Naive thymus-derived CD4-positive, alpha-beta T cell (primary cell): ENCODE measurements at regions not wholly inside any gene's neighbourhood (a gene's known extent, or its start where the extent isn't known, plus 50 kb on each side); places are given as distances from the start of the nearest gene placed in this dataset.
"Not testable (repeated sequence)": the region's sequence is repeated elsewhere in the genome, so short reads cannot be mapped to it uniquely, and the experiment has no call there.

ENCODE experiments used
- ATAC-seq: fragments of 150-1000 bp; cut with Tn5 transposase; 2 replicates; pipeline ENCODE4 v1.10.0; 2021; ENCODE audit warnings: mild to moderate bottlenecking, moderate library complexity
- CTCF ChIA-PET: fragments of 350-600 bp; sonication (Branson Sonifier 250); formaldehyde crosslinking; loops from one replicate; lab custom pipeline; 2021; ENCODE audit warnings: antibody characterized with exemption; lab: Charles Lee
- POLR2A ChIA-PET: fragments of 350-600 bp; sonication (Branson Sonifier 250); formaldehyde crosslinking; loops from one replicate; lab custom pipeline; 2021; ENCODE audit warnings: antibody characterized with exemption, inconsistent platforms; lab: Charles Lee
- DNase-seq, 9 donors: peaks; one replicate each; pipeline versions ENCODE4 v3.0.0 to v3.0.0-alpha.2; 2020 to 2022; ENCODE audit warnings: mixed read lengths in 1 of 9
- H3K27ac ChIP-seq: one replicate; pipeline ENCODE4 v1.7.0; 2013; ENCODE audit warnings: mild to moderate bottlenecking, low read depth, low read length, moderate library complexity
- H3K27me3 ChIP-seq, 2 donors: one replicate each; pipeline ENCODE4 v1.7.0; 2013; ENCODE audit warnings: low read length in 2 of 2, mild to moderate bottlenecking in 2 of 2, moderate library complexity in 2 of 2; ENCODE audit not compliant: control insufficient read depth in 2 of 2, insufficient read depth in 2 of 2
- H3K36me3 ChIP-seq, 3 experiments: 1 replicate in 2 of 3; 2 replicates in 1 of 3; pipeline ENCODE4 v1.7.0; 2013; ENCODE audit warnings: low read length in 3 of 3, mild to moderate bottlenecking in 3 of 3, moderate library complexity in 1 of 3; ENCODE audit not compliant: insufficient read depth in 3 of 3, control insufficient read depth in 2 of 3
- H3K4me1 ChIP-seq, 2 donors: one replicate each; pipeline ENCODE4 v1.7.0; 2013; ENCODE audit warnings: low read length in 2 of 2, mild to moderate bottlenecking in 2 of 2, moderate library complexity in 1 of 2; ENCODE audit not compliant: control insufficient read depth in 2 of 2, insufficient read depth in 2 of 2
- H3K4me3 ChIP-seq: 2 replicates; pipeline ENCODE4 v1.7.0; 2013; ENCODE audit warnings: mild to moderate bottlenecking, low read length
- H3K9me3 ChIP-seq, 3 experiments: 1 replicate in 2 of 3; 2 replicates in 1 of 3; pipeline ENCODE4 v1.7.0; 2013; ENCODE audit warnings: low read length in 3 of 3; ENCODE audit not compliant: control insufficient read depth in 2 of 3
- H3K27ac Mint-ChIP-seq, 9 donors: one replicate each; pipeline ENCODE4 v1.8.0; 2020 to 2022; ENCODE audit warnings: mixed read lengths in 9 of 9, mild to moderate bottlenecking in 8 of 9, moderate library complexity in 5 of 9, inconsistent platforms in 2 of 9
- H3K27me3 Mint-ChIP-seq, 5 donors: one replicate each; pipeline ENCODE4 v1.8.0; 2021 to 2022; ENCODE audit warnings: mixed read lengths in 5 of 5, mild to moderate bottlenecking in 1 of 5
- H3K36me3 Mint-ChIP-seq, 5 donors: one replicate each; pipeline ENCODE4 v1.8.0; 2020 to 2022; ENCODE audit warnings: mixed read lengths in 5 of 5, mild to moderate bottlenecking in 3 of 5, inconsistent platforms in 1 of 5
- H3K4me1 Mint-ChIP-seq, 7 donors: one replicate each; pipeline ENCODE4 v1.8.0; 2020 to 2022; ENCODE audit warnings: mixed read lengths in 7 of 7, mild to moderate bottlenecking in 3 of 7, inconsistent platforms in 1 of 7
- H3K4me3 Mint-ChIP-seq, 10 donors: one replicate each; pipeline ENCODE4 v1.8.0; 2020 to 2022; ENCODE audit warnings: mild to moderate bottlenecking in 10 of 10, mixed read lengths in 10 of 10, moderate library complexity in 6 of 10, inconsistent platforms in 2 of 10
- H3K9me3 Mint-ChIP-seq, 11 donors: one replicate each; pipeline ENCODE4 v1.8.0; 2020 to 2022; ENCODE audit warnings: mixed read lengths in 11 of 11, mild to moderate bottlenecking in 4 of 11, inconsistent platforms in 1 of 11, moderate library complexity in 1 of 11
- intact Hi-C, 2 donors: fragments of 100-400 bp; cut with micrococcal nuclease; formaldehyde crosslinking; loops; one replicate each; pipeline ENCODE4 v1.15.1; 2023

- Mint-ChIP-seq H3K9me3 (peaks cover 0 to 9% (median 3%) of the 10 kb centered on the region in 11 donors), H3K4me1 (no peaks in the 10 kb centered on the region), H3K27ac (no peak overlapping the region), H3K36me3 (peaks cover 0 to 7% (median 2%) of the 10 kb centered on the region in 5 donors), H3K27me3 (peaks cover 0 to 2% (median 0%) of the 10 kb centered on the region in 5 donors), H3K4me3 (no peak overlapping the region)
- Histone ChIP-seq H3K4me3 (no peak overlapping the region), H3K36me3 (no peaks in the 10 kb centered on the region), H3K4me1 (no peaks in the 10 kb centered on the region), H3K9me3 (no peaks in the 10 kb centered on the region), H3K27me3 (no peaks in the 10 kb centered on the region), H3K27ac (no peak overlapping the region)
- ATAC-seq (no peak), DNase-seq (no peak)
- intact Hi-C loops: no loop called here
- ChIA-PET POLR2A (no interaction called here), CTCF (no interaction called here)
Measured at GRCh38 chr4:148540622-148541326, 98.6 kb upstream of the NR3C2 start.

- H3K27me3 ChIP-seq: no peaks in the 10 kb centered on the region
- no peak for DNase-seq
- H3K27ac Mint-ChIP-seq: no peak overlapping the region
- ATAC-seq: no peak
- H3K9me3 Mint-ChIP-seq: peaks cover 4 to 21% (median 12%) of the 10 kb centered on the region in 11 donors
- no peak overlapping the region for H3K4me3 Mint-ChIP-seq
- intact Hi-C loops: no loop called here
- no peaks in the 10 kb centered on the region for H3K4me1 Mint-ChIP-seq
- no peaks in the 10 kb centered on the region for H3K27me3 Mint-ChIP-seq
- H3K36me3 Mint-ChIP-seq: peaks cover 0 to 13% (median 5%) of the 10 kb centered on the region in 5 donors
- ChIA-PET CTCF (no interaction called here), POLR2A (no interaction called here)
- no peak overlapping the region for H3K4me3 ChIP-seq
- no peaks in the 10 kb centered on the region for H3K36me3 ChIP-seq
- H3K4me1 ChIP-seq: no peaks in the 10 kb centered on the region
- peaks cover 0 to 5% (median 0%) of the 10 kb centered on the region in 3 experiments for H3K9me3 ChIP-seq
- no peak overlapping the region for H3K27ac ChIP-seq
Measured at GRCh38 chr4:148539387-148539786, 97.2 kb upstream of the NR3C2 start.

- H3K9me3 Mint-ChIP-seq: peaks cover 21 to 60% (median 31%) of the 10 kb centered on the region in 11 donors
- not testable (repeated sequence) for H3K4me3 ChIP-seq
- POLR2A ChIA-PET: interaction anchor here (0.7 kb wide), 1 partner anchor 11 kb away, joined by 3 read pairs; no protein-coding TSS in a partner anchor
Measured at GRCh38 chr4:148533851-148534250, 91.6 kb upstream of the NR3C2 start.

GRCh38 chr4:148530114-148530513 is 87.9 kb upstream of the NR3C2 start:
- intact Hi-C loops: no loop called here
- DNase-seq: no peak
- Mint-ChIP-seq H3K27ac (no peak overlapping the region), H3K36me3 (peaks cover 1 to 22% (median 11%) of the 10 kb centered on the region in 5 donors), H3K4me3 (no peak overlapping the region), H3K4me1 (no peaks in the 10 kb centered on the region), H3K9me3 (peaks cover 18 to 47% (median 31%) of the 10 kb centered on the region in 11 donors), H3K27me3 (no peaks in the 10 kb centered on the region)
- Histone ChIP-seq H3K9me3 (peaks cover 0 to 12% (median 0%) of the 10 kb centered on the region in 3 experiments), H3K4me3 (no peak overlapping the region), H3K36me3 (no peaks in the 10 kb centered on the region), H3K4me1 (no peaks in the 10 kb centered on the region), H3K27me3 (no peaks in the 10 kb centered on the region), H3K27ac (no peak overlapping the region)
- CTCF ChIA-PET: no interaction called here
- POLR2A ChIA-PET: no interaction called here
- no peak for ATAC-seq

More at GRCh38 chr4:148533851-148534250, 91.6 kb upstream of the NR3C2 start:
- H3K27ac ChIP-seq, H3K27me3 Mint-ChIP-seq, H3K36me3 ChIP-seq, ATAC-seq, H3K27ac Mint-ChIP-seq, H3K4me1 ChIP-seq, intact Hi-C loops, DNase-seq, H3K27me3 ChIP-seq, H3K4me3 Mint-ChIP-seq, H3K4me1 Mint-ChIP-seq: not testable (repeated sequence)
- peaks cover 0 to 12% (median 0%) of the 10 kb centered on the region in 3 experiments for H3K9me3 ChIP-seq
- peaks cover 1 to 27% (median 12%) of the 10 kb centered on the region in 5 donors for H3K36me3 Mint-ChIP-seq
- CTCF ChIA-PET: interaction anchor here (0.6 kb wide), 1 partner anchor 477 kb away, joined by 6 read pairs; no protein-coding TSS in a partner anchor

- no peak for ATAC-seq
- Histone ChIP-seq H3K27me3 (no peaks in the 10 kb centered on the region), H3K9me3 (no peaks in the 10 kb centered on the region), H3K4me1 (no peaks in the 10 kb centered on the region), H3K27ac (no peak overlapping the region), H3K36me3 (no peaks in the 10 kb centered on the region), H3K4me3 (no peak overlapping the region)
- peaks cover 0 to 7% (median 3%) of the 10 kb centered on the region in 5 donors for H3K36me3 Mint-ChIP-seq
- no peak overlapping the region for H3K4me3 Mint-ChIP-seq
- intact Hi-C loops: no loop called here
- no peak for DNase-seq
- H3K27me3 Mint-ChIP-seq: no peaks in the 10 kb centered on the region
- H3K27ac Mint-ChIP-seq: no peak overlapping the region
- POLR2A ChIA-PET: no interaction called here
- CTCF ChIA-PET: no interaction called here
- no peaks in the 10 kb centered on the region for H3K4me1 Mint-ChIP-seq
- peaks cover 0 to 21% (median 13%) of the 10 kb centered on the region in 11 donors for H3K9me3 Mint-ChIP-seq
Measured at GRCh38 chr4:148527571-148527970, 85.4 kb upstream of the NR3C2 start.

GRCh38 chr4:148522995-148523394 is 80.8 kb upstream of the NR3C2 start:
- Histone ChIP-seq H3K27ac (no peak overlapping the region), H3K36me3 (no peaks in the 10 kb centered on the region), H3K4me1 (no peaks in the 10 kb centered on the region), H3K27me3 (no peaks in the 10 kb centered on the region), H3K4me3 (no peak overlapping the region), H3K9me3 (no peaks in the 10 kb centered on the region)
- Mint-ChIP-seq H3K27me3 (peaks cover 0 to 11% (median 5%) of the 10 kb centered on the region in 5 donors), H3K4me3 (no peak overlapping the region), H3K4me1 (no peaks in the 10 kb centered on the region), H3K9me3 (peaks cover 0 to 26% (median 13%) of the 10 kb centered on the region in 11 donors), H3K36me3 (peaks cover 0 to 20% (median 9%) of the 10 kb centered on the region in 5 donors), H3K27ac (no peak overlapping the region)
- POLR2A ChIA-PET: no interaction called here
- CTCF ChIA-PET: no interaction called here
- intact Hi-C loops: no loop called here
- DNase-seq (no peak), ATAC-seq (no peak)

- no peak overlapping the region for H3K27ac Mint-ChIP-seq
- no peaks in the 10 kb centered on the region for H3K4me1 Mint-ChIP-seq
- H3K4me3 Mint-ChIP-seq: no peak overlapping the region
- ChIA-PET CTCF (no interaction called here), POLR2A (no interaction called here)
- H3K4me1 ChIP-seq: no peaks in the 10 kb centered on the region
- H3K27me3 ChIP-seq: no peaks in the 10 kb centered on the region
- no peaks in the 10 kb centered on the region for H3K36me3 ChIP-seq
- no peak overlapping the region for H3K27ac ChIP-seq
- H3K27me3 Mint-ChIP-seq: peaks cover 0 to 11% (median 0%) of the 10 kb centered on the region in 5 donors
- ATAC-seq (no peak), DNase-seq (no peak)
- intact Hi-C loops: no loop called here
- no peaks in the 10 kb centered on the region for H3K9me3 ChIP-seq
- no peak overlapping the region for H3K4me3 ChIP-seq
- peaks cover 0 to 36% (median 13%) of the 10 kb centered on the region in 11 donors for H3K9me3 Mint-ChIP-seq
- H3K36me3 Mint-ChIP-seq: peaks cover 0 to 11% (median 5%) of the 10 kb centered on the region in 5 donors
Measured at GRCh38 chr4:148515248-148515647, 73.0 kb upstream of the NR3C2 start.
